ENCODE measurements at regions not wholly inside any gene's neighbourhood (a gene's known extent, or its start where the extent isn't known, plus 50 kb on each side); places are given as distances from the start of the nearest gene placed in this dataset.

GRCh38 chr13:76622315-76623040, 263.7 kb downstream of the KCTD12 start:
- TF ChIP-seq CTCF (IDR thresholded peaks at IDR 0.05; ENCODE audit: control insufficient read depth, insufficient read depth, low read depth, low read length, missing control alignments), result no peak
- DNase-seq (ENCODE audit: low read depth), result no peak

GRCh38 chr13:76621705-76622104, 264.5 kb downstream of the KCTD12 start:
- no peak for DNase-seq (ENCODE audit: low read depth)
- no peak for TF ChIP-seq CTCF (IDR thresholded peaks at IDR 0.05; ENCODE audit: control insufficient read depth, insufficient read depth, low read depth, low read length, missing control alignments)
- H3K4me3 ChIP-seq (ENCODE audit: control insufficient read depth, low read depth, low read length), result no peak overlapping the region

More at GRCh38 chr13:76622315-76623040, 263.7 kb downstream of the KCTD12 start:
- no peak overlapping the region for H3K4me3 ChIP-seq (ENCODE audit: control insufficient read depth, low read depth, low read length)

GRCh38 chr13:76620036-76620435, 266.2 kb downstream of the KCTD12 start:
- no peak for TF ChIP-seq CTCF (IDR thresholded peaks at IDR 0.05; ENCODE audit: control insufficient read depth, insufficient read depth, low read depth, low read length, missing control alignments)
- no peak overlapping the region for H3K4me3 ChIP-seq (ENCODE audit: control insufficient read depth, low read depth, low read length)
- DNase-seq (ENCODE audit: low read depth), result no peak

DNA sequence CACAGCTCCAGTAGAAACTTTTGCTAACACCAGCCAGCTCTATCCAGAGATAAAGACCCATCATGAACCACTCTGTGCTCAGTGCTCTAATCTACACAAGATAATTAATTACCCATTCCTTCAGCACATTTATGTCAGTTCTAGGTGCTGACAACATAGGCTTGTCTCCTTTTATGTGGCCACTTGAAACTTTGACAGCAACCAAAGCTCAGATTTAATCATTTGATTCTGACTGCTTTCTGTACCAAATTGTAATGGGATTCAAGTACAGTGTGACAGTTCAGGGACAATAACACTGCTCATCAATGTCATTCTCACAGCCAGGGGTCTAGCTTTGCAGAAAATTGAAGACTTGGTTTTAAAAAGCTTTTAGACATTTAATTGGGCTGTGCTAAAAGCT, 266.6 kb downstream of the KCTD12 start:
- no peak for TF ChIP-seq CTCF (IDR thresholded peaks at IDR 0.05; ENCODE audit: control insufficient read depth, insufficient read depth, low read depth, low read length, missing control alignments)
- H3K4me3 ChIP-seq (ENCODE audit: control insufficient read depth, low read depth, low read length), result no peak overlapping the region
- DNase-seq (ENCODE audit: low read depth), result no peak

DNA sequence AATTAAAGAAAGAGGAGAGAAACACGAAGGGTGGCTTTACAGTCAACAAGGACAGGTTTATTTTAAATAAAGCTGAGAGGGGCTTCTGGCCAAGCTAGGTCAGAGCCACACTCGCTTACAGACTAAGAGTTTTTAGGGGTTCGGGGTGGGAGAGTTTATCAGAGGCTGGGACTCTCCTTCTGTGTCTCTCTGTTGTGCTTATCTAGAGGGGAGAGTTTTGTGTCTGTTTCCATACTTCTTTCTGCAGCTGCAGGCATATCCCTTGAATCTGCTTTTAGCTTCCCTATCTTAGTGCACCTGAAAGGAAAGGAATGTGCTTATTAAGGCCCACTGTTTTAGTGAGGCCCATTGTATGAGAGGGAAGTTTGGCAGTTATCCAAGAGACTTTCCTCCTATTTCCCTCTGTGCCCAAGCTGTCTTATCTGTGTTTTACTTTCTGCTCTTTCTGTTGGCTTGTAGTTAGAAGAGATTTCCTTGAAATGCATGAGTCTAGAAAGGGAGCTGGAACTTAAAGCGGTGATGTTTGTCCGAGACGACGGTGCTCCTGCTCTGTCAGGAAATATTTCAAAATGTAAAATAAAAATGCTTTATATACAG, 275.3 kb downstream of the KCTD12 start:
- no peak for TF ChIP-seq CTCF (IDR thresholded peaks at IDR 0.05; ENCODE audit: control insufficient read depth, insufficient read depth, low read depth, low read length, missing control alignments)
- no peak for DNase-seq (ENCODE audit: low read depth)
- H3K4me3 ChIP-seq (ENCODE audit: control insufficient read depth, low read depth, low read length), result no peak overlapping the region

DNA sequence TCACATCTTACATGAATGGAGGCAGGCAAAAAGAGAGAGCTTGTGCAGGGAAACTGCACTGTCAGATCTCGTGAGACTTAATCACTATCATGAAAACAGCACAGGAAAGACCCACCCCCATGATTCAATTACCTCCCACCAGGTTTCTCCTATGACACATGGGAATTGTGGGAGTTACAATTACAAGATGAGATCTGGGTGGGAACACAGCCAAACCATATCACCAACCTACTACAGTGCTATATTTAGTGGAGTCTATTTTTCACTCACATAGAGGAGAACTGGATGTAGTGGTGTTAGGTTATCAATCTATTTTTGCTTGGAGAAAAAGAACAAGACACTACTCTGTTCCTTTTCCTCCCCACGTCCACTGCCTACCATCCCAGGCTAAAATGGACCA, 276.6 kb downstream of the KCTD12 start:
- no peak for DNase-seq (ENCODE audit: low read depth)
- H3K4me3 ChIP-seq (ENCODE audit: control insufficient read depth, low read depth, low read length), result no peak overlapping the region
- no peak for TF ChIP-seq CTCF (IDR thresholded peaks at IDR 0.05; ENCODE audit: control insufficient read depth, insufficient read depth, low read depth, low read length, missing control alignments)

Data from AG09309 (cell line).